HG03460 (cell line): ENCODE measurements at regions not wholly inside any gene's neighbourhood (a gene's known extent, or its start where the extent isn't known, plus 50 kb on each side); places are given as distances from the start of the nearest gene placed in this dataset.

Experiments used
- ATAC-seq: cut with Tn5 transposase; IDR thresholded peaks from one replicate; pipeline ENCODE4 v1.9.1; 2021; ENCODE audit not compliant: unreplicated experiment

DNA sequence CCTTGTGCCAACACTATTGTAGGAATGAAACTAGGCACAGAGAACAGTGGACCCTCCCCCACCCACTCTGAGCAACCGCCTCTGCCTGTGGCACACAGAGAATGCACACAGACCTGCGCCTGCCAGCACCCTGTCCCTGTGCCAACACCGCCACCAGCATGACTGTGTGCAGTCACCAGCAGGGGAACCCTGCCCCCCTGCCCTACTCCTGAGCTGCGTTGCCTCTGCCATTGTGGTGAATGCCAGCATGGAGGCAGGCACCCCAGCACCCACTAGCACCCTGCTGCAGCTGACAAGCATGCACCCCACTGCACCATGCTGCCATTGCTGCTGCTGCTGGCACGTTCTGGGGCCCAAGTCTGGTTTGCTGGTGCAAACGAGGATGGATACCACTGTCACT, 94.4 kb upstream of the PRLR start:
- no peak for ATAC-seq

DNA sequence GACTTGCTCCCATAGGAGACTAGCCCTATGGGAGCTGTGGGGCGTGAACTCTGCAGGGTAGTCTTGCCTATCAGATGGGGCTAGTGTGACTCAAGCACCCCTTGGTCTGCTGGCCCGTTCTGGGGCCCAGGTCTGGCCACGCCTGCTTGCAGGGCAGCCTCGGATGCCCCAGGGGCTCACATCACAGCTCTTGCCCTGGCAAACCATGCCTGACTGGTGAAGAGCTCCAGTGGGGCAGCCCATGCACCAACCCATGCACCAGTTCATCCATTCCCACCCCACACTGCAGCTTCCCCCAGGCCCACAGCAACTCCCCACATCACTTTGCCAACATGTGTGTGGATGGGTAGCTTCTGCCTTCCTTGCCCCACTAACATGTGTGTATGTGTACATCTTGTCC, 93.9 kb upstream of the PRLR start:
- no peak for ATAC-seq

DNA sequence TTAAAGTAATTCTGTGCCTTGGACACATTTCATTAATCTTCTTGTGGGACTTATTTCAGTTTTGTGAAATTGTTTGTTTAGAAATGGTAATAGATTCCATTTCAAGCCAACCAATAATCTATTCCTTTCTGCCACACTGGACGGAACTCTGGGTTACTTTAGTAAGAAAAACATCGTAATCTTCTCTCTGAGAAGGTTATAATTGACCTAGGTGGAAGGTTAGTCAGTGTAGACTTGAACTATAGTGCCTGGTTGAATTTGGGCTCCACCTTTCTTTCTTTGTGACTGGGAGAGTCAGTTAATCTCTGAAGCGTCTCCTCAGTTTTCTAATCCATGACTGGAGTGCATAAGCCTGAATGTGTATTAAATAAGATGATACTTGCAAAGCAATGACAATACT, 89.7 kb upstream of the PRLR start:
- ATAC-seq, result no peak

DNA sequence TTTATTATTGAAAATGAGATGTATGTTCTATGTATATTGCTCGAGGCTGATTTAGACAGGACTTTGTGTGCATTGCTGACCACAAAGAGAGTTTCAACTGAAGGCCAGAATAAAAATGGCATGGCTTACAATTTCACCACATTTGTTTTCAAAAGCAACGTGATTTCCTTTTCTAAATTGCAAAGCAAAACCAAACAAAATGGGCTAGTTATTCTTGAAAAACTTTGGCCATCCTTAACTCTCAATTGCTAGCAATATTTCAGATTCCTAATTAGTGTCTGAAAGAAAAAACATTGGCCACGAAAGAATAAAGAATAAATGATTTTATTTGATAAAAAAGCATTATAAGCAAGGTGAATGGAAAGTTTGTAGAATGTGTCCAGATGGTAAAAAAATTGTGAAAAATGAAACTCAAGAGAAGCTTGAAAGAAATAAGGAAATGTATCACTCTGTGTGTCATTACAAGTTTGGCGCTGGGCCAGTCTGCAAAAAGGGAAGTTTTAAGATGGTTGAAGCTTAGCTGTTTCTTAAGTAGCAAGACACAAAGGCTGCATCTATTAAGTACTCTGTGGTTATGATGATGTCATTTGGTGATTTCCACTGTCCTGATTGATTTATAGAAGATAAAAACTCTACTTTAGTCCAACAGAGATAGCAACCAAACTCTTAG, 89.2 kb upstream of the PRLR start:
- ATAC-seq, result peak; percentile 94

DNA sequence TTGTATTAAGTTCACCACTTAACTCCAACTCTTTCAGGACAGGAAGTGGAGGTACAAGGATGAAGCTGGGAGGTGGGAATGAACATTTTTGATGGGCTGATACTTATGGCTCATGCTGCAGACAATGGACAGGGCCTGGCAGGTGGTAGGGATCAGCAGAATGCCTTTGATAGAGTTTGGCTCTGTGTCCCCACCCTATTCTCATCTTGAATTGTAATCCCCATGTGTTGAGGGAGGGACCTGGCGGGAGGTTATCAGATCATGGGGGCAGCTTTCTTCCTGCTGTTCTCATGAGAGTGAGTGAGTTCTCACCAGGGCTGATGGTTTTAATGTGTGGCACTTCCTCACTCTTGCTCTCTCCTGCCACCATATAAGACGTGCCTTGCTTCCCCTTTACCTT, 87.3 kb upstream of the PRLR start:
- ATAC-seq, result no peak

DNA sequence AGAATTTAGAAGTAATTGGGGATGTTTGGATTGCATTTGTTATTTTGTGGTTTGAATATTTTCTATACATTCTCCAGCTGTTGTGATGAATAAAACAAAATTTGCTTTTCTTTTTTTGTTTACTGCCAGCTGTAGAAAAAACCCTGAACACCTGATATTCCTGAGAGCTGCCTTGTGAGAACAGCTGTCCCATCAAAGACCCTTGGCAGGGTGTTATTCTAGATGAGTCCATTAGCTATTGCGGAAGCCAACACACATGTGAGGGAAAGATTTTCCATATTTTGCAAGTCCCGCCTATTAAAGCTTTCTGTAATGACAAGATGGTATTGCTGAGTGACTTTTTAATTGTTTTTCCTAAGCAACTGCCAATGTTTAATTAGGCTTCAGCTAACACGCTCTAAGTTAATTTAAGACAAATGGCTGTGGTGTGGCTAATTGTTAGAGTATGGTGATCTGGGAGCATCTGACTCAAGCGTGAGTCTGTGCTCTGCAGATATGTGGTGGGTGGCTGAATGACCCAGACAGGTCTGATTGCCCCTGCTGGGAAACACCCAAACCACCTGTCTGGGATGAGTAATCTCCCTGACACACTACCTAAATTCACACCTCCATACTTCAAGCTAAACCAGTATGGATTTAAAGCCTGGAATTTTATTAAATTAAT, 86.5 kb upstream of the PRLR start:
- ATAC-seq, result no peak

DNA sequence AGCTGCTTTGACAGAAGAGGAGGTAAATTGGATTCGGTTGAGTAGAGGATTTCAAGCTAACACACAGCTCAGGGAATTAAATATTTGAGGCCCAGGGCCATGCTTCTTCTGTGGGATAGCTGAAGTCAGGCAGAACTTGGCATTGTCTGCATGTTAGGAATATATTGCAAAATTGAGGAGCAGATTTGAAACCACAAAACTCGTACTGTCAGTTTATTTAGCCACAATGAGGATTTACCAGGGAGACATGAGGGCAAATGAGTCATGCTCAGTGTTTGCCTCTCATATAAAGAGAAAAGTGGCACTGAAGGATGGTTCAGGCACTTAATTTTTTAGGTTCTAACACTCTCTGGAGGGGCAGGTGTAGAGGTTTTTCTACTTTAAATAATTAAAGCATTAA, 83.0 kb upstream of the PRLR start:
- ATAC-seq, result no peak

DNA sequence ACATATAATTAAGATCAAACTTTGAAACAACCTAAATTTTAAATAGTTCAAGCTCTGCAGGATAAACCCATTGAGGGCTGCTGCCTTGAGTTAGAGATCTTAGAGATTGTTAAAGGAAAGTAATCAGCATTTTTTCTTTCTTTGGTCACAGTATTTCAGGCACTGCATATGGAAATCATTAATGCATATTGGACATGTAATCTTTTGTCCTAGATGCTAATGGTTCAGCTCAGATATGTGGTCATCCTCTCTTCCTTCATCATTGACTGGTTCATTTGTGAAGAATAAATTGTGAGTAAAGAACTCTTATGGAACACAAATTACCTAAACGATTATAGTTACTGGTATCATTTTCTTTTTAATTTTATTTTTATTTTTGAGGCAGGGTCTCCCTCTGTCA, 82.0 kb upstream of the PRLR start:
- no peak for ATAC-seq

DNA sequence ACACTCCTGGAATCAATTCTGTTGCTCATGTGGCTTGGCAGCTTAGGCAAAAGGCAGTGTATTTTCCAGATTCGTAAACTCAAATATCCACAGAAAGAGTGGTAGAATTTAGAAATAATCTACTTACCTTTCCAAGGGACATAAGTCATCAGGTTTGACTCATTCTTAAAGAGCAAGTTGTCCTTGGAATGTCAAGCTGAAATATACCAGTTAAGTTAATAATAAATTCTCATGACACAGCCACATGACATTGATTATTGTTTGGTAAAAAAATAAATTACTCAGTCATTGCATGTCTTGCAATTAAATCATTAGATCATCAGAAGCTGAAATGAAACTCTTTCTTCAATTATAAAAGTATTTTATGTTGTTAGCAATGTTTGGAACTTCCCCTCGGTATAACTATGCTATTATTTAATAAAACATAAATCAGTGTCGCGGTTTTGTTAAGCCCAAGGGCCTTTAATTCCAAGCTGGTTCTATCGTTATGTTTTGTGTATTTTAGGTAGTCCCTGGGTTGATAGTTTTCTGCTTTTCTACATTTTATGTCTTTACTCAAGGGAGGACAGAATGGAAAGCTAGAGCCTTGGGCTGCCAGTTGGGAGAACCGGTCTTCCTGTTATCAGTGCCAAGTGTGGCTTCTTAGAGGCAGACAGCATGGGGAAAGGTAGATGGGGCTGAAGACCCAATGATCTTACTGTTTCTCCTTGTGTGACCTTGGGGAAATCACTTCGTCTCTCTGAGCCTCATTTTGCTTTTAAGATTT, 79.3 kb upstream of the PRLR start:
- ATAC-seq, result no peak

DNA sequence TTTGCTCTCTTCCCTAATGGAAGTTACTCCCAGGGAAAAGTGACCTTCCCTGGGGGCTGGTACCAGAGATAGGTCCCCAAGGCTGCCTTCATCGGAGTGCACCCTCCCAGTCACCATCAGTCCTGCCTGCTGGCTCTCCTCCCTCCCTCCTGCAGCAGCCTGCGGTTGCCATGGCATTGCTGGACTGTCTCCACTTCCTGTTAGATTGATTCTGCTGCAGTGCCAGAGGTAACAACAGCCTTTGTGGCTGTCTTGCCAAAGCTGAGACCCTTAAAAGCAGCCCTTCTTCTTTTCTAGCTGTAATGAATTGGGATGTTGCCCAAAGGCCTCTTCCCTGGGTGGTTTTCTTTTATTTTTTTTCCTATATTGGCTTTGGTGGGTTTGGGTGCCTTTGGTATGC, 78.1 kb upstream of the PRLR start:
- ATAC-seq, result no peak

DNA sequence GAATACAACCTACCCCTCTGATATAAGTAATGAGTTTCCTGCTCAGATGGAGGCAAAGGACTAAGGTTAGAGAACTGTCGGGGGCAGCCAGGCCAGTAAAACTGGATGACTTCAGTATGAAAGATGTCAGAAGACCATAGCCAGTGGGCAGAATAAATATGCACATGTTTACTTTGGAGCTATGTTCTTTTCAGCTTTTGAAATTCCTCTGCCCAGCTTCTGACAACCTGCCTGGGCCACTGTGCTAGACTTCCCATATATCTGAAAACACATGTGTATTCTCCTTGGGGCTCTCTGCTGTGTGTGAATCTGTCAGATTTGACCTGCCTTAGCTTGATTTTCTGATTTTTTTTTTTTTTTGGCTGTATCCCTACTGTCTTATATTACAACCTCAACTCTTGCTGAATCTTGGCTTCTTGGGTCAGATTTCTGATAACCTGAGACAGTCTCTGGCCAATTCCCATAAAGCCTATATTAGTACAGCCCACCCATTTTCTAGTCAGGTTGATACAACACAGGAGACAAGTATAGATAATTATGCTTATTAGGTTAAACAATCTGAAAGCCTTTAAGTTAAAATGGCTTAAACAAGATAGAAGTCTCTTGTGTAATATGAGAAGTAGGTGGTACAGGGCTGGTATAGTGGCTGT, 76.6 kb upstream of the PRLR start:
- no peak for ATAC-seq

DNA sequence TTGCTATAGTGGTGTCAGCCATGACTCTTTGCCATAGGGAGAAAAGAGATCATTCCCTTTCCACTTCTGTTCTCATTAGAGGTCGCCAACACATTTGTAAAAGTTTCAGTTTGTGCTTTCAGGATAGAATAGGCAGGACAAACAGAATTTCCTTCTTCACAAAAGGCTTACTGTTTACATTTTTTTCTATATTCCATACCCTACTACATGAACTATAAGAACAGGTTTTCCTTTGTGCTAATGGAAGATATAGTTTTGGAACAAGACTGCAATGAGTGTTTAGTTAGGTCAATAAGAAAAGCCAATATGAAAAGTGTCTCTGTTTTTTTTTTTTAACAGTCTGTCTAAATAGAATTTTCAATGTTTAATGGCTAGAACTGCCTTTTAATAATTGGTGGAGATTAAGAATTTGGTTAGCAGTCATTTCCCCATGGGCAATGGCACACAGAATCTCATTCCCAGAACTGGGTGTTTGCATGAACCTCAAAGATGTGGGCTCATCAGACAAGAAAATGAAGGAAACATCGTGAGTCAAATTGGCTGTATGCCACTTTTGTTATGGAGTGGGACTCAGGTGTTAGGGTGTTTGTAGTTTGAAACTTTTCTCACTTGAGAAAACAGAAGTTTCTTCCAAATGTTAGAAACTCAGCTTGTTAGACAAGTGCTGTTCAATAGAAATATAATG, 75.2 kb upstream of the PRLR start:
- ATAC-seq, result no peak

DNA sequence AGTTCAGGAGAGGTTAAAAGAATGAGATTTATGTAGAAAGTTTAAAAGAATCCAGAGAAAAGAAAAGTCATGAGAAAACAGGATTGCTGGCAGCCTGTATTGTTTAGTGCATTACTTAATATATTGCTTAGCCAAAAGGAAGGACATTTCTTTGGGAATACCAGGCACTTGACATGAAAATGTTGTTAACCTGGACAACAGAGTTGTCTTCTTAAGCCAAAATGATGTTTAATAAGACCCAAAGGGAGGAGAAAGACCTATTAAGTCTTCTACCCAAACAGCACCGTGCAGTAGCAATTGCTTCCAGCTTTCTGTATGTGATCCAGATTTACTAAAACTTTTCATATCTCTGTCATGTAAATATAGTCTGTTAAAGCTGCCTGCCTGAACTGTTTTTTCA, 74.0 kb upstream of the PRLR start:
- no peak for ATAC-seq

DNA sequence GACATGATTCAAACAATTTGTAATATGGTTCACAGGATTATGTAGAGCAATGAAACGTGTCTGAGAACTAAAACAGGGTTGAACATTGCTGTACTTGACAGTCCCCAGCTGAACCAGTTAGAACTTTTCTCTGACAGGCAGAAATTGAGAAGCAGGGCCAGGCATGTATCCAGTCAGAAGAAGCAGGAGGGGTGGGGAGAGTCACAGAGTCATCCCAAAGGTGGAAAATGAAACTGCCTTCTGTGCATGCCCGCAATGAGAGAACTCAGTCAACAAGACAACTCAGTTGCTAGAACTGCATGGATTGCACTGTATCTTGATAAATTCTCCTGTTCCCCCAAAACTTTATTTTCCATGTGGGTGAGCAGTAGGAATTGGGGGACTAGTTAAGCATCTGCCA, 72.9 kb upstream of the PRLR start:
- peak; percentile 42 for ATAC-seq

DNA sequence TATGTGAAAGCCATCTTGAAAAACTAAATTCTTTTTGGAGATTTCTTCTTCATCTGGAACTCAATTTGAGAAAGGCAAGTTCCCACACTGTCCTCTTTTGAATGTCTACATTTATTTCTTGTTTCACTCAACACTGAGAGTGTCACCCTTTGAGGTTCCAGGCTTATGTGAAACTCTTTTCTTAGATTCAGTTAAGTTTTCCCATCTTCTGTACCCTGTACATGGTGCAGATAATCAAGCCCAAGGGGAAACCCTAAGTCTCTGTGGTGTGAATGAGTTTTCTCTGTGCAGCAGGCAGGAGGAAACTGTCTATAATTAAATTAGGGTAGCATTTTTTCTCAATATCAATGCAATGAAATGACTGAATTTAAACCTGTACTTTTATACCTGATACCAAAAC, 72.3 kb upstream of the PRLR start:
- ATAC-seq, result peak; percentile 92

DNA sequence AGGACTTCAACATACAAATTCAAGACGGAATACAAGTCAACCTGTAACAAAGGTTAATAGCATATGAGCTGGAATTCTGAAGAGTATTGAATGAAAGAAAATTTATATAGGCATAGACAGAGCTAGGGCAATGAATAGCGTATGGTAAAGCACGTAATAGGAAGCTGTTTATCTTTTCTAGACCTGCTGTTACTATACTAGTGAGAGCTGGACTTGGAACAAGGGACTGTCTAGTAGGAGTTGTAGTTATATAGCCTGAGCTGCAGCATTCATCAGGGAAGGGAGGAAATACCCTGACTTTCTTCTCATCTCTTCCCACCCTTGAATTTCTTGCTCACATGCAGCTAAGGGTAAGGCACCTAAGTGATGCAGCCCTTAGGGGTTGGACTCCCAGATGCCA, 67.5 kb upstream of the PRLR start:
- ATAC-seq, result no peak

DNA sequence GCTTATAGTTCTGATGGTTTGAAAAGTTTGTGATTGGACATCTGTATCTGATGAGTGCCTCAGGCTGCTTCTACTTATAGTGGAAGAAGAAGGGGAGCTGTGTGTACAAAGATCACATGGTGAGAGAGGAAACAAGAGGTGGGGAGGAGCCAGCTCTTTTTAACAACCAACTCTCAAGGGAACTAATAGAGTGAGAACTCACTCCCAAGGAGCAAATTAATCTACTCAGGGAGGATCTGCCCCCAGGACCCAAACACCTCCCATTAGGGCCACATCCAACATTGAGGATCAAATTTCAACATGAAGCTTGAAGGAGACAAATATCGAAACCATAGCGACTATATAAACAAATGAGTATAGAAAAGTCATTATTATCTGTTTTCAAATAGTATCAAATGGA, 64.7 kb upstream of the PRLR start:
- ATAC-seq, result no peak

DNA sequence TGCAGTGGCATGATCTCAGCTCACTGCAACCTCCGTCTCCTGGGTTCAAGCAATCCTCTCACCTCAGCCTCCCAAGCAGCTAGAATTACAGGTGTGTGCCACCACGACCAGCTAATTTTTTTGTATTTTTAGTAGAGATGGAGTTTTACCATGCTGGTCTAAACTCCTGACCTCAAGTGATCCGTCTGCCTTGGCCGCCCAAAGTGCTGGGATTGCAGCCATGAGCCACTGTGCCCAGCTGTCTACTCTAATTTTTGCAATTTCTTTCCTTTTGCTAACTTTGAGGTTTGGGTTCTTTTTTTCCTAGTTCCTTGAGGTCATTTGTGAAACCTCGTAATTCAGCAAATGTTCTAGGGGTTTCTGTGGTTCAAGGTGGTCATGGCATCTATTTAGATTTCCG, 63.7 kb upstream of the PRLR start:
- ATAC-seq, result no peak

DNA sequence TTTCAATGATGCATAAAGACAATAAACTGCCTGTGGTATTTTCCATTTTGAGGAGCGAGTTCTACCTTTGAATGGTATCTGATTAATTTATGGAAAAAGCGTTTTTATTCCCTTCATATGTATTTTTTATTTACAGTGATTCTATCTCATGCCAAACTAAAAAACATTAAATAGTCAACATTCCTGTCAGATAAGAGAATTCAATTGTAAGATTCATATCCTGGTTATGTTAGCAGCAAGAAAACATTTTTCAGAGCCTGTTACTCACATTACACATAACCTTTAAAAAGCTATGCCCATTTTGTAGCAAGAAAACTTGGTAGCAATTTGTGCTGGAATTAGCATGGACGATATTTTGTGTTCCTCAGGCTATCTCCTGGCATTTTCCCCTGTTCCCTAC, 55.1 kb upstream of the PRLR start:
- ATAC-seq, result no peak

DNA sequence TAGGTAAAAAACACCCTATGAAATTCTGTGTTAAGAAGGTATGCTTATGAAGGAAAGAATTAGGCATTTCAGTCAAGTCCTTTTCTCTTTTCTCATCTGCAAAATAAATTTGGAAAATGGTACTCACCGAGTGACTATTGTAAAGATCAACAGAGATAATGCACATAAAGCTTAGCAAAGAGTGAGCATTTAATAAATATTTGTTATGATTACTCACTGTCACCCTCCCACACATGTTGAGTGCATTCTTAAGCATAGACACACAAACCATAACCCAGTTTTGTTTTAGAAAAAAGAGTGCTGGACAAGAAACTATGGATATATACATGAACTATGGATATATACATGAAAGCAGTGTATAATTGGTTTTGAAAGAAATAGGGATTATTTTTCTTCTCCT, 54.7 kb upstream of the PRLR start:
- ATAC-seq, result no peak

DNA sequence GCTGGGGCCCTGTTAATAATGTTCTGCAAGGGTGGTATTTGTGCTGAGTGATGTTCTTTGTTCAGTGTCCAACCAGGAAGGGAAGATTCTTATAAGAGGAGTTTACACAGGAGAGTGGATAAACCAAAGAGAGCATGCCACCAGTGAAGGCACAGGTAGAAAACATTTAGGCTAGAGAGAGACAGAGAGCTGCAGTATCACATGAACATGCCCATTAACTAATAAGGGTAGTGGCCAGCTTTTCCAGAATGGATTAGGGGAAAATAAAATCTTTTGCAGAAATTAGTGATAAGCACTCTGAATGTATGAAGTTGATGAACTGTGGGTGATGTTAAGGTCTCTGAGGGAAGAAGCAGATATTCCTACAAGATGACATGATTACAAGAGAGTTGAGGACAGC, 54.1 kb upstream of the PRLR start:
- ATAC-seq, result no peak
